ENCODE measurements at regions not wholly inside any gene's neighbourhood (a gene's known extent, or its start where the extent isn't known, plus 50 kb on each side); places are given as distances from the start of the nearest gene placed in this dataset.

- no peak for DNase-seq (ENCODE audit: extremely low read depth, low read depth)
Observed at GRCh38 chr5:79872291-79872690, 118.8 kb downstream of the MTX3 start.

- no peak for DNase-seq (ENCODE audit: extremely low read depth, low read depth)
Observed at GRCh38 chr5:79871364-79872120, 119.5 kb downstream of the MTX3 start.

GRCh38 chr5:79868163-79868670 is 122.8 kb downstream of the MTX3 start:
- DNase-seq (ENCODE audit: extremely low read depth, low read depth): no peak

GRCh38 chr5:79865579-79865978 is 125.5 kb downstream of the MTX3 start:
- DNase-seq (ENCODE audit: extremely low read depth, low read depth): no peak

GRCh38 chr5:79864364-79864763 is 126.7 kb downstream of the MTX3 start:
- DNase-seq (ENCODE audit: extremely low read depth, low read depth): no peak

GRCh38 chr5:79859588-79859987 is 131.5 kb downstream of the MTX3 start:
- no peak for DNase-seq (ENCODE audit: extremely low read depth, low read depth)

GRCh38 chr5:79858410-79858723 is 132.7 kb downstream of the MTX3 start:
- DNase-seq (ENCODE audit: extremely low read depth, low read depth): no peak

DNA sequence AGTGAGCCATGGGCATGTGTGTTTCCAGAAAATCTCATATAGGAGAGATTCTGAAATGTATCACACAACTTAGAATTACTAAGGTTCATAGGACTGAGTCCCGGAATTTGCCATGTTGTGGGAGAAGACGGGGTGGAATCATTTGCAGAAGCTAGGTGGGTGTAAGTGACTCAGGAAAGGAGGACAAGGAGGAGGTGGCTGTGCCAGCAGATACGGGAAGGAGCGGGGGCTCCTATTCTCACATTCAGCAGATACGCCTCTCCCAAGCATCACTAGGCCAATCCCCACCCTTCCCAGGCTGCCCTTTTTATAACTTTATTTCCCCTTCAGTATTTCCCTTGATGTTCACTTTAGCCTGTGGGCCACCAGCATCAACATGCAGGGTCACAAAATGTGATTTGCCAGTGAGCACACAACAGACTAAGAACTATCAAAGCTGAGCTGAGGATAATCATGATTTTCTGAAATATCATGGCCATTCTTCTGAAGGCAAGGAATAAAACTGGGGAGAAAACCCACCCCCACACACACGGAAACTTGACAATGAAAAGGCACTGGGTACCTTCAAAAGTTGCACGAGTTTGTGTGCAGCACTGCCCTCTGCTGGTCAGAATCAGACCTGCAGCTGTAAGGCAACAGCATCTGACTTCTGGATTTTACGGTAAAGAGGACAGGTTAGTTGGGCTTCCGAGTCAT is 133.2 kb downstream of the MTX3 start:
- DNase-seq (ENCODE audit: extremely low read depth, low read depth): peak; percentile 61

DNA sequence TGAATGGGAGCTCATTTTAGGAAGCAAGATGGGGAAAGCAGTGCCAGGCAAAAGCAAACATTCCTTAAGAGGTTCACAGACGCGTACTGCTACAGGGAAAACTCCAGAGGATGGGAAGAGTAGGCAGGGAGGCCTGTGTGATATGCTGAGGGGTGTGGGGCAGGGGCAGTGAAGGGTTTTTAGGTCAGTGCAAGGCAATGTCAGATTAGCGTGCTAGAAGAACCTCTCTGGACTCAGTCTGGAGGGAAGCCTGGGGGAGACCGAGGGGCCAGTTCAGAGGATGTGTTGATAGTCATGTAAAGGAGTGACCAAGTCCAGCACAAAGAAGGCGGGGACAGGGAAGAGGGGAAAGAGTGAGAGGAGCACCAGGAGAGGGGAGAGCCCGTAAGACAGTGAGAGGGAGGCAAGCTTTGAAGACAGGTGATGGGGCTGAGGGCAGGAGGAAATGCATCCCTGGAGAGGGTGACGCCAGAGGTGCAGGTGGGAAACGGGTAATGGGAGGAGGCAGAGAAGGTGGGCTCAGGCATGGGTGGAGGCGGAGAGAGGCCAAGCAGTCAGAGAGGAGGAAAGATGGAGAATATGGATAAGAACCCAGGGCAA is 134.5 kb downstream of the MTX3 start:
- DNase-seq (ENCODE audit: extremely low read depth, low read depth): no peak

- DNase-seq (ENCODE audit: extremely low read depth, low read depth): no peak
Observed at GRCh38 chr5:79853676-79854418, 137.2 kb downstream of the MTX3 start.

- DNase-seq (ENCODE audit: extremely low read depth, low read depth): no peak
Observed at GRCh38 chr5:79853028-79853427, 138.0 kb downstream of the MTX3 start.

DNA sequence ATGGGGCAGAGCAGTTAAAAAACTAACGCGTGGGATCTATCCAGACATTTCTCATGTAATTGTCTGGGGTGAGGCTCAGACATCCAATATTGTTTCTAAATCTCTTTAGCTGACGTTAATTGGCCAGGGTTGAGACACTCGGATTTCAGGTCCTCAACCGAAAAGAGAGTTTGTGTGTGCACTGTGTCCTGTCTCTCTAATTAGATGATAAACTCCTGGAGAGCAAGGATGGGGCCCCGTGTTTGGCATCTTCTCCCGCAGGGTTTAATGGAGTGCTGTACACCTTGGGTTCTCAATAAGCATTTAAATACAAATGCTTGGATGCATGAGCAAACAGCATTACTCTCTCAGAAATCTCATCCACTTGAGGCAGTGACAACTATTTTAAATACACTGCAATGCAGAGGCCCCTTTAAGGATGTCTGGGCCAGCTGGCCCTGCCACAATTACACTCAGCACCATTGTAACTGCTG is 139.6 kb downstream of the MTX3 start:
- DNase-seq (ENCODE audit: extremely low read depth, low read depth): no peak

GRCh38 chr5:79850941-79851340 is 140.1 kb downstream of the MTX3 start:
- no peak for DNase-seq (ENCODE audit: extremely low read depth, low read depth)

GRCh38 chr5:79850316-79850822 is 140.7 kb downstream of the MTX3 start:
- no peak for DNase-seq (ENCODE audit: extremely low read depth, low read depth)

- no peak for DNase-seq (ENCODE audit: extremely low read depth, low read depth)
Observed at GRCh38 chr5:79849486-79850315, 141.4 kb downstream of the MTX3 start.

Small RNA genes lying in the stretch of these regions (small RNA-seq; reads per million reads assigned to genes)
- 0 reads per million in 2 experiments for gene AC008496.1
